ENCODE measurements at regions not wholly inside any gene's neighbourhood (a gene's known extent, or its start where the extent isn't known, plus 50 kb on each side); places are given as distances from the start of the nearest gene placed in this dataset.

DNA sequence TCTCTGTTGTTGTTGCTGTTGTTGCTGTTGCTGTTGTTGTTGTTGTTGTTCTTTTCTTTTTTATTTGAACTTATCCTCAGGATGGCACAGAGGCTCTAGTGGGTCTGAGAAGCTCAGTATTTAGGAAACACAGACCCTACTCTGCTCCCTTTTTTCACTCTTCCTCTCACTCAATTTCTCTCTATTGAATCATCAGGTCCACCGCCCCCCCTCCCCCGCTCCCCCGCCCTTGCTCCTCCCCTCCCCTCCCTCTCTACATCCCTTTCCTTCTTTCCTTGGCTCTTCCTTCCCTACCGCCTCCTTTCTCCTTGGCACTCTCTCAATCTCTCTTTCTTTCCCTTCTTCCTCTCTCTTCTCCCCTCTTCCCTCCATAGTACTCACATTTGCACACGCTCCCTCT, 218.5 kb upstream of the ZC3H12A start:
- Histone ChIP-seq H3K4me3 (no peak overlapping the region), H2AFZ (no peak overlapping the region), H3K36me3 (replicated peaks; ENCODE audit: insufficient read depth, low read depth) (no peaks in the 10 kb centered on the region), H4K20me1 (ENCODE audit: insufficient read depth, poor library complexity, severe bottlenecking) (no peaks in the 10 kb centered on the region), H3K79me2 (no peaks in the 10 kb centered on the region), H3K9me2 (replicated peaks; ENCODE audit: insufficient read depth) (no peaks in the 10 kb centered on the region), H3K9me3 (ENCODE audit: low read depth) (no peaks in the 10 kb centered on the region), H3K27me3 (peaks cover 8% of the 10 kb centered on the region), H3K27ac (no peak overlapping the region), H3K4me2 (no peak overlapping the region), H3K4me1 (ENCODE audit: insufficient read depth) (no peaks in the 10 kb centered on the region)
- no peak for DNase-seq (ENCODE audit: low spot score)
- no peak for TF ChIP-seq EZH2phosphoT487 (IDR thresholded peaks at IDR 0.05; ENCODE audit: low read depth, severe bottlenecking, unreplicated experiment)
- no peak for TF ChIP-seq EZH2 (IDR thresholded peaks at IDR 0.05; ENCODE audit: borderline replicate concordance)
- TF ChIP-seq, protein P1, sequence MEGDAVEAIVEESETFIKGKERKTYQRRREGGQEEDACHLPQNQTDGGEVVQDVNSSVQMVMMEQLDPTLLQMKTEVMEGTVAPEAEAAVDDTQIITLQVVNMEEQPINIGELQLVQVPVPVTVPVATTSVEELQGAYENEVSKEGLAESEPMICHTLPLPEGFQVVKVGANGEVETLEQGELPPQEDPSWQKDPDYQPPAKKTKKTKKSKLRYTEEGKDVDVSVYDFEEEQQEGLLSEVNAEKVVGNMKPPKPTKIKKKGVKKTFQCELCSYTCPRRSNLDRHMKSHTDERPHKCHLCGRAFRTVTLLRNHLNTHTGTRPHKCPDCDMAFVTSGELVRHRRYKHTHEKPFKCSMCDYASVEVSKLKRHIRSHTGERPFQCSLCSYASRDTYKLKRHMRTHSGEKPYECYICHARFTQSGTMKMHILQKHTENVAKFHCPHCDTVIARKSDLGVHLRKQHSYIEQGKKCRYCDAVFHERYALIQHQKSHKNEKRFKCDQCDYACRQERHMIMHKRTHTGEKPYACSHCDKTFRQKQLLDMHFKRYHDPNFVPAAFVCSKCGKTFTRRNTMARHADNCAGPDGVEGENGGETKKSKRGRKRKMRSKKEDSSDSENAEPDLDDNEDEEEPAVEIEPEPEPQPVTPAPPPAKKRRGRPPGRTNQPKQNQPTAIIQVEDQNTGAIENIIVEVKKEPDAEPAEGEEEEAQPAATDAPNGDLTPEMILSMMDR (IDR thresholded peaks at IDR 0.05; ENCODE audit: poor library complexity) = no peak
- WGBS (ENCODE audit: low lambda C conversion rate, missing lambda C conversion rate) = 67% methylated on average over 1 of the region's 5 CpGs

DNA sequence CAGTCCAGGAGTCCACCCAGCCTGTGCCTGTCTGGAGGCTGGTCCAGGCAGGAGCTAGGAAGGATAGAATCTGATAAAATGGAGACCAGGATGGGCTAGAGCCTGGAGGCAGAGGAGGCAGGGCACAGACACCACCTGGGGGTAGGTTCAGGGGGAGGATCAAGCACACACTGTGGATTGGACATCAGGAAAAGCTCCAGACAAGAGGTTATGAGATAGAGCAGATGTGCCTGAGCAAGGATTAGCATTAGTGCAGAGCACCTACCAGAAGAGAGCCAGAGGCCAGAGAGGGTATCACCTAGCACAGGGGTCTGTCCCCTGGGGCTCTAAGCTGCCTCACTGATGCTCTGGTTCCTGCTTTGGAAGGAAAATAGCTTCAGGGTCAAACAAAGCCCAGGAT, 216.7 kb upstream of the ZC3H12A start:
- Histone ChIP-seq H4K20me1 (ENCODE audit: insufficient read depth, poor library complexity, severe bottlenecking) (no peaks in the 10 kb centered on the region), H3K27me3 (peaks cover 8% of the 10 kb centered on the region), H3K9me2 (replicated peaks; ENCODE audit: insufficient read depth) (no peaks in the 10 kb centered on the region), H3K9me3 (ENCODE audit: low read depth) (no peaks in the 10 kb centered on the region), H3K36me3 (replicated peaks; ENCODE audit: insufficient read depth, low read depth) (no peaks in the 10 kb centered on the region), H3K4me2 (no peak overlapping the region), H2AFZ (no peak overlapping the region), H3K4me1 (ENCODE audit: insufficient read depth) (no peaks in the 10 kb centered on the region), H3K79me2 (no peaks in the 10 kb centered on the region), H3K27ac (no peak overlapping the region), H3K4me3 (no peak overlapping the region)
- no peak for TF ChIP-seq EZH2phosphoT487 (IDR thresholded peaks at IDR 0.05; ENCODE audit: low read depth, severe bottlenecking, unreplicated experiment)
- TF ChIP-seq, protein P1 (IDR thresholded peaks at IDR 0.05; ENCODE audit: poor library complexity) = no peak
- TF ChIP-seq EZH2 (IDR thresholded peaks at IDR 0.05; ENCODE audit: borderline replicate concordance) = no peak
- DNase-seq (ENCODE audit: low spot score) = no peak

DNA sequence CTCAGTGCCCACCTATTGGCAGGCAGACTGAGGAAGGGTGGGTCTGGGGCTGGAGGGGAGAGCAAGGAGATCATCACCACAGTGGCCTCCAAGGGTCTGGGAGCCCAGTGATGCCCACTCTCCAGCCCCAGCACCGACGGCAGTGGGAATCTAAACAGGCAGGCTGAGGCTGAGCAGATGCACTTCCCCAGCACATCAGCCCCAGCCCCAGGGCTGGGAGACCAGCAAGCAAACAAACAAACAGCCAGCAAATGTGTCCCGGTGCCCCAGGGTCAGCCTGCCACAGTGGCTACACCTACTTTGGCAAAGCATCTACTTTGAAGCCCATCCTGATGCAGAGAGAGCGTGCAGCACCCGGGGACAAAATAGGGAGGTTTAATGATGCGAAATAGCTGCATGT, 216.3 kb upstream of the ZC3H12A start:
- TF ChIP-seq EZH2 (IDR thresholded peaks at IDR 0.05; ENCODE audit: borderline replicate concordance) (no peak), EZH2phosphoT487 (IDR thresholded peaks at IDR 0.05; ENCODE audit: low read depth, severe bottlenecking, unreplicated experiment) (no peak)
- TF ChIP-seq, protein P1 (IDR thresholded peaks at IDR 0.05; ENCODE audit: poor library complexity) = no peak
- Histone ChIP-seq H4K20me1 (ENCODE audit: insufficient read depth, poor library complexity, severe bottlenecking) (no peaks in the 10 kb centered on the region), H3K27me3 (peaks cover 8% of the 10 kb centered on the region), H2AFZ (no peak overlapping the region), H3K9me3 (ENCODE audit: low read depth) (no peaks in the 10 kb centered on the region), H3K27ac (no peak overlapping the region), H3K4me1 (ENCODE audit: insufficient read depth) (no peaks in the 10 kb centered on the region), H3K36me3 (replicated peaks; ENCODE audit: insufficient read depth, low read depth) (no peaks in the 10 kb centered on the region), H3K4me2 (no peak overlapping the region), H3K4me3 (no peak overlapping the region), H3K9me2 (replicated peaks; ENCODE audit: insufficient read depth) (no peaks in the 10 kb centered on the region), H3K79me2 (no peaks in the 10 kb centered on the region)
- no peak for DNase-seq (ENCODE audit: low spot score)
- 48% methylated on average over 6 of the region's 6 CpGs for whole genome bisulfite sequencing (ENCODE audit: low lambda C conversion rate, missing lambda C conversion rate)

DNA sequence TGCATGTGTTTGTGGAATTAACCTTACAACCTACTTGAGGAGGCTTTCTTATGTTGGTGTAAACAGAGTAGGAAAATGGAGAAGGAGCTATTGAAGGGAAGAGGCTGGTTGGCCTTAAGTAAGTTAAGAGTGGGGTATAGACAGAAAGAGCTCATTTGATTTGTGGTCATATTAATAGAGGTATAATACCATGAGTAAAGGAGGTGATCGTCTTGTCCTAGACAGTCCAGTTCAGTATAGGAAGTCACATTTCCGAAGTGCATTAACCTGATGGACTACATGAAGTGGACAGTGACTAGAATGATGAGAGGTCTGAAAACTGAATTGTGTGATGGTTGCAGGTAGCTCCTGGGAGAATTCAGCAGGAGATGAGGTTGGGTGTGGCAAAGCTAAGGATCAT, 215.4 kb upstream of the ZC3H12A start:
- Histone ChIP-seq H3K4me1 (ENCODE audit: insufficient read depth) (no peaks in the 10 kb centered on the region), H3K4me3 (no peak overlapping the region), H3K27me3 (peaks cover 3% of the 10 kb centered on the region), H3K79me2 (no peaks in the 10 kb centered on the region), H3K36me3 (replicated peaks; ENCODE audit: insufficient read depth, low read depth) (no peaks in the 10 kb centered on the region), H2AFZ (no peak overlapping the region), H4K20me1 (ENCODE audit: insufficient read depth, poor library complexity, severe bottlenecking) (no peaks in the 10 kb centered on the region), H3K9me2 (replicated peaks; ENCODE audit: insufficient read depth) (no peaks in the 10 kb centered on the region), H3K9me3 (ENCODE audit: low read depth) (no peaks in the 10 kb centered on the region), H3K4me2 (no peak overlapping the region), H3K27ac (no peak overlapping the region)
- TF ChIP-seq EZH2 (IDR thresholded peaks at IDR 0.05; ENCODE audit: borderline replicate concordance) (no peak), EZH2phosphoT487 (IDR thresholded peaks at IDR 0.05; ENCODE audit: low read depth, severe bottlenecking, unreplicated experiment) (no peak)
- TF ChIP-seq, protein P1 (IDR thresholded peaks at IDR 0.05; ENCODE audit: poor library complexity) = no peak
- 72% methylated on average over 2 of the region's 2 CpGs for WGBS (ENCODE audit: low lambda C conversion rate, missing lambda C conversion rate)
- DNase-seq (ENCODE audit: low spot score) = no peak

All from hepatocyte (in vitro differentiated cells).